OCI-LY7 (cell line): ENCODE measurements at regions not wholly inside any gene's neighbourhood (a gene's known extent, or its start where the extent isn't known, plus 50 kb on each side); places are given as distances from the start of the nearest gene placed in this dataset.

Experiments
- BruUV-seq: library from RNA; stranded (reverse); fragments of 400-500 nt; replicated peaks from 2 replicates; lab custom pipeline; 2021; lab: Mats Ljungman, UMichigan
- CTCF ChIA-PET: fragments of 300-600 bp; sonication (Branson Sonifier 250); formaldehyde crosslinking; loops from one replicate; lab custom pipeline; 2022; ENCODE audit warnings: antibody characterized with exemption; ENCODE audit not compliant: unreplicated experiment; lab: Charles Lee
- POLR2A ChIA-PET: fragments of 300-600 bp; sonication (Branson Sonifier 250); formaldehyde crosslinking; loops from one replicate; lab custom pipeline; 2022; ENCODE audit warnings: antibody characterized with exemption; lab: Charles Lee
- DNase-seq: peaks from one replicate; pipeline ENCODE4 v3.0.0-alpha.2; 2015; ENCODE audit warnings: low spot score
- H2AFZ ChIP-seq: fragments of 200-600 bp; sonication (generic), shearing (Covaris generic); 2 replicates; pipeline ENCODE4 v1.6.1; 2014; ENCODE audit warnings: mild to moderate bottlenecking, antibody characterized with exemption, low read length, moderate library complexity
- H3K27ac ChIP-seq: fragments of 200-600 bp; sonication (generic); 2 replicates; pipeline ENCODE4 v1.5.1; 2014; ENCODE audit warnings: mixed run types, low read depth, mild to moderate bottlenecking, moderate library complexity, low read length, inconsistent platforms; ENCODE audit not compliant: poor library complexity, severe bottlenecking
- H3K36me3 ChIP-seq: fragments of 200-600 bp; sonication (generic); 2 replicates; pipeline ENCODE4 v1.6.1; 2014; ENCODE audit warnings: mild to moderate bottlenecking, antibody characterized with exemption, low read length, moderate library complexity, mixed read lengths; ENCODE audit not compliant: insufficient read depth
- H3K4me1 ChIP-seq: fragments of 200-600 bp; sonication (generic); 2 replicates; pipeline ENCODE4 v1.5.1; 2014; ENCODE audit warnings: mild to moderate bottlenecking, low read length; ENCODE audit not compliant: insufficient read depth, poor library complexity, severe bottlenecking
- H3K4me2 ChIP-seq: fragments of 200-600 bp; sonication (generic); 2 replicates; pipeline ENCODE4 v1.6.1; 2014; ENCODE audit warnings: mild to moderate bottlenecking, low read length
- H3K4me3 ChIP-seq: fragments of 200-600 bp; sonication (generic); 2 replicates; pipeline ENCODE4 v1.5.1; 2014; ENCODE audit warnings: mild to moderate bottlenecking, low read depth, low read length; ENCODE audit not compliant: poor library complexity, severe bottlenecking
- H3K79me2 ChIP-seq: fragments of 200-600 bp; sonication (generic); 2 replicates; pipeline ENCODE4 v1.6.1; 2016; ENCODE audit warnings: low read depth, mild to moderate bottlenecking, low read length, moderate library complexity, mixed read lengths; ENCODE audit not compliant: insufficient read depth
- H3K9me2 ChIP-seq: fragments of 200-600 bp; sonication (generic); 2 replicates; pipeline ENCODE4 v1.6.1; 2016; ENCODE audit warnings: mild to moderate bottlenecking, low read length, mixed read lengths; ENCODE audit not compliant: insufficient read depth
- H3K9me3 ChIP-seq: fragments of 200-600 bp; sonication (generic); 2 replicates; pipeline ENCODE4 v1.6.1; 2014; ENCODE audit warnings: mild to moderate bottlenecking, mixed run types, low read length, mixed read lengths
- H4K20me1 ChIP-seq: fragments of 200-600 bp; sonication (generic); 2 replicates; pipeline ENCODE4 v1.6.1; 2014; ENCODE audit warnings: mild to moderate bottlenecking, antibody characterized with exemption, low read length, moderate library complexity, mixed read lengths; ENCODE audit not compliant: insufficient read depth
- EZH2phosphoT487 ChIP-seq: fragments of 200-600 bp; sonication (generic); IDR thresholded peaks from 2 replicates; pipeline ENCODE4 v1.6.1; 2018; ENCODE audit warnings: low read depth, borderline replicate concordance, mild to moderate bottlenecking, mixed run types, antibody characterized with exemption, low read length, moderate library complexity, mixed read lengths
- intact Hi-C: fragments of 100-400 bp; cut with micrococcal nuclease; formaldehyde crosslinking; loops from one replicate; pipeline ENCODE4 v1.10.0; 2022; ENCODE audit not compliant: unreplicated experiment
- TF ChIP-seq, protein P1 (sequence below): fragments of 200-600 bp; sonication (generic); conservative IDR thresholded peaks from 2 replicates; pipeline ENCODE4 v1.5.1; 2014; ENCODE audit warnings: mild to moderate bottlenecking, antibody characterized with exemption, low read length, moderate library complexity, mixed read lengths

DNA sequence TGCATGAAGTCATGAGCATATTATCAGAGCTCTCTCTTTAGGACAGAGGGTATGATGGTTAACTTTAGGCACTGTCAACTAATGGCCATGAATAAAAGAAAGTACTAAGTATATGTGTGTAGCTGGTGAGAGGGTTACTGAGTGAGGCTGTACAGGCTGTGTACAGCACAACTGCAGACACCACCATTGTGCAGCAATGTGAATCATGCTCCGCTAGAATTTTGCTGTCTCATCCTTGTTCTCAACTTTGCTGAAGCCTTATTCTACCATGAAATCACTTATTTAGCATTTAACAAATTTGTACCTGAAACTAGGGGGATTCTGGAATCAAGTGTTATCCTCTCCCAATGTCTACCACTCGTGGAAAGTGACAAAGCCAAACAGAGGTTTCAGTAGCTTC is 414.9 kb downstream of the PLCL1 start:
- intact Hi-C loops = no loop called here
- H3K9me3 ChIP-seq = no peaks in the 10 kb centered on the region
- no peak overlapping the region for H3K4me2 ChIP-seq
- H3K4me1 ChIP-seq = no peaks in the 10 kb centered on the region
- no peaks in the 10 kb centered on the region for H3K79me2 ChIP-seq
- no peak for DNase-seq
- ChIA-PET POLR2A (interaction anchor here (1.3 kb wide), 1 partner anchor 50 kb away, joined by 3 read pairs; no protein-coding TSS in a partner anchor), CTCF (no interaction called here)
- H3K4me3 ChIP-seq = no peak overlapping the region
- H3K9me2 ChIP-seq = no peaks in the 10 kb centered on the region
- no peaks in the 10 kb centered on the region for H3K36me3 ChIP-seq
- no peak overlapping the region for H3K27ac ChIP-seq
- no peaks in the 10 kb centered on the region for H4K20me1 ChIP-seq
- BruUV-seq = no TSS peak
- no peak overlapping the region for H2AFZ ChIP-seq
- TF ChIP-seq, protein P1, sequence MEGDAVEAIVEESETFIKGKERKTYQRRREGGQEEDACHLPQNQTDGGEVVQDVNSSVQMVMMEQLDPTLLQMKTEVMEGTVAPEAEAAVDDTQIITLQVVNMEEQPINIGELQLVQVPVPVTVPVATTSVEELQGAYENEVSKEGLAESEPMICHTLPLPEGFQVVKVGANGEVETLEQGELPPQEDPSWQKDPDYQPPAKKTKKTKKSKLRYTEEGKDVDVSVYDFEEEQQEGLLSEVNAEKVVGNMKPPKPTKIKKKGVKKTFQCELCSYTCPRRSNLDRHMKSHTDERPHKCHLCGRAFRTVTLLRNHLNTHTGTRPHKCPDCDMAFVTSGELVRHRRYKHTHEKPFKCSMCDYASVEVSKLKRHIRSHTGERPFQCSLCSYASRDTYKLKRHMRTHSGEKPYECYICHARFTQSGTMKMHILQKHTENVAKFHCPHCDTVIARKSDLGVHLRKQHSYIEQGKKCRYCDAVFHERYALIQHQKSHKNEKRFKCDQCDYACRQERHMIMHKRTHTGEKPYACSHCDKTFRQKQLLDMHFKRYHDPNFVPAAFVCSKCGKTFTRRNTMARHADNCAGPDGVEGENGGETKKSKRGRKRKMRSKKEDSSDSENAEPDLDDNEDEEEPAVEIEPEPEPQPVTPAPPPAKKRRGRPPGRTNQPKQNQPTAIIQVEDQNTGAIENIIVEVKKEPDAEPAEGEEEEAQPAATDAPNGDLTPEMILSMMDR = no peak
- no peak for TF ChIP-seq EZH2phosphoT487

DNA sequence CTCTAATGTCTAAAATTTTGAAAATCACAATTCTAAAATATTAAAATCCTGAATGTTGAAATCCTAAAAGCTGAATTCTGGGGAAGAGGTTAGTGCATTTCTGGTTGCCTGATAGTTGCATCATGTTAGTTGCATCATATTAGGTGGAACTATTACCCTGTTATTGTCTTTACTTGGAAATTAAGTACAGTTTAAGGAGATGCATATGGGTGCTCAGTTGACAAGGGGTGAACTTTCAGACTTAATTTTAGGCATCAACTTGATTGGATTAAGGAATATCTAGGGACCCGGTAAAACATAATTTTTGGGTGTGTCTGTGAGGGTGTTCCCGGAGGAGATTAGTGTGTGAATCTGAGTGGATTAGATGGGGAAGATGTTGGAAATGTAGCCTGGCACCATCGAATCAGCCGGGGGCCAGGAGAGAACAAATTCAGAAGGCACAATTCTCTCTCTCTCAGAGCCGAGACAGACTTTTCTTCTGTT is 409.8 kb downstream of the PLCL1 start:
- intact Hi-C loops = no loop called here
- no peaks in the 10 kb centered on the region for H4K20me1 ChIP-seq

DNA sequence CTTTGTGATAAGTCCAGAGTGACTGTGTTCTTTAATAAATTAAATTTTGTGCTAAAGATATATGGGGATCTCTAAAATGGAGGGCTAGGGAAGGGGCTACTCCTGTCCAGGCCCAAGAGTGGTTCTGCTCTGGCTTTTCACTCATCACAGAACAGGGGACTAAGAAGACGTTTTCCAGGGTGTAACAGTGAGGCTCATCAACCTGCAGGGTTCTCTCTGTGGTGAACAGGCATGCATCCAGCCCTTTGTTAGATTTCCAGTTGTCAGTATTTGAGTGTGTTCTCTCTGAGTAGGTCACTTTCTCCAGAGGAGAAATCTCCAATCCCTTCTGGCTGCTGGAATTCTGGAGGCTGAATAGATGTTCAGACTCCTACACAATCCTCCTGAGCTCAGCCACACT is 408.9 kb downstream of the PLCL1 start:
- H3K4me2 ChIP-seq = no peak overlapping the region
- H3K36me3 ChIP-seq = no peaks in the 10 kb centered on the region
- POLR2A ChIA-PET = interaction anchor here (0.9 kb wide), 1 partner anchor 18 kb away, joined by 5 read pairs; no protein-coding TSS in a partner anchor
- no peaks in the 10 kb centered on the region for H3K9me3 ChIP-seq
- no peaks in the 10 kb centered on the region for H3K4me1 ChIP-seq
- no peak overlapping the region for H3K27ac ChIP-seq
- BruUV-seq = no TSS peak
- DNase-seq = no peak
- no peak overlapping the region for H3K4me3 ChIP-seq
- no peak overlapping the region for H2AFZ ChIP-seq
- H3K79me2 ChIP-seq = no peaks in the 10 kb centered on the region
- no peaks in the 10 kb centered on the region for H3K9me2 ChIP-seq
- intact Hi-C loops = no loop called here
- H4K20me1 ChIP-seq = no peaks in the 10 kb centered on the region
- TF ChIP-seq, protein P1 = no peak
- no peak for TF ChIP-seq EZH2phosphoT487
- CTCF ChIA-PET = no interaction called here

More for the DNA sequence above, 409.8 kb downstream of the PLCL1 start:
- DNase-seq = no peak
- H2AFZ ChIP-seq = no peak overlapping the region
- no TSS peak for BruUV-seq
- no peaks in the 10 kb centered on the region for H3K9me2 ChIP-seq
- no peak overlapping the region for H3K27ac ChIP-seq
- no peaks in the 10 kb centered on the region for H3K4me1 ChIP-seq
- no peak overlapping the region for H3K4me2 ChIP-seq
- no peak for TF ChIP-seq EZH2phosphoT487
- TF ChIP-seq, protein P1 = no peak
- no peak overlapping the region for H3K4me3 ChIP-seq
- CTCF ChIA-PET = no interaction called here
- POLR2A ChIA-PET = no interaction called here
- H3K36me3 ChIP-seq = no peaks in the 10 kb centered on the region
- no peaks in the 10 kb centered on the region for H3K79me2 ChIP-seq
- H3K9me3 ChIP-seq = no peaks in the 10 kb centered on the region
